GM18517 (cell line): ENCODE measurements at regions not wholly inside any gene's neighbourhood (a gene's known extent, or its start where the extent isn't known, plus 50 kb on each side); places are given as distances from the start of the nearest gene placed in this dataset.

Experiments used
- ATAC-seq: cut with Tn5 transposase; IDR thresholded peaks from one replicate; pipeline ENCODE4 v1.9.1; 2021; ENCODE audit warnings: mild to moderate bottlenecking, moderate library complexity; ENCODE audit not compliant: unreplicated experiment

- no peak for ATAC-seq
These were observed 553.7 kb downstream of the USP25 start for GRCh38 chr21:16283516-16283915.

GRCh38 chr21:16285605-16286126 is 555.9 kb downstream of the USP25 start:
- ATAC-seq = no peak

- no peak for ATAC-seq
These were observed 557.3 kb downstream of the USP25 start for GRCh38 chr21:16287046-16287445.

GRCh38 chr21:16291296-16291695 is 561.5 kb downstream of the USP25 start:
- no peak for ATAC-seq

- ATAC-seq = no peak
These were observed 564.3 kb downstream of the USP25 start for GRCh38 chr21:16294128-16294527.

- ATAC-seq = no peak
These were observed 573.1 kb downstream of the USP25 start for GRCh38 chr21:16302851-16303282.

GRCh38 chr21:16304174-16305095 is 574.7 kb downstream of the USP25 start:
- no peak for ATAC-seq

GRCh38 chr21:16305686-16306085 is 575.9 kb downstream of the USP25 start:
- ATAC-seq = no peak

GRCh38 chr21:16307256-16307655 is 577.5 kb downstream of the USP25 start:
- no peak for ATAC-seq

- no peak for ATAC-seq
These were observed 578.5 kb downstream of the USP25 start for GRCh38 chr21:16308269-16308668.

GRCh38 chr21:16309250-16309971 is 579.6 kb downstream of the USP25 start:
- no peak for ATAC-seq

GRCh38 chr21:16310176-16310575 is 580.4 kb downstream of the USP25 start:
- ATAC-seq = no peak

GRCh38 chr21:16311229-16311628 is 581.4 kb downstream of the USP25 start:
- no peak for ATAC-seq

- no peak for ATAC-seq
These were observed 582.5 kb downstream of the USP25 start for GRCh38 chr21:16312321-16312720.

GRCh38 chr21:16315223-16315622 is 585.4 kb downstream of the USP25 start:
- no peak for ATAC-seq

- ATAC-seq = no peak
These were observed 589.0 kb downstream of the USP25 start for GRCh38 chr21:16318651-16319300.

GRCh38 chr21:16320110-16320509 is 590.3 kb downstream of the USP25 start:
- no peak for ATAC-seq

- ATAC-seq = no peak
These were observed 592.7 kb downstream of the USP25 start for GRCh38 chr21:16322454-16322853.

GRCh38 chr21:16323596-16323995 is 593.8 kb downstream of the USP25 start:
- no peak for ATAC-seq

GRCh38 chr21:16324630-16325029 is 594.8 kb downstream of the USP25 start:
- no peak for ATAC-seq
